Ovary (tissue), 3 donors: ENCODE measurements at regions not wholly inside any gene's neighbourhood (a gene's known extent, or its start where the extent isn't known, plus 50 kb on each side); places are given as distances from the start of the nearest gene placed in this dataset.

Experiments used
- POLR2A ChIP-seq: fragments of 450-650 bp; IDR thresholded peaks from one replicate; pipeline ENCODE4 v1.6.1; 2017; ENCODE audit warnings: antibody characterized with exemption, mild to moderate bottlenecking, moderate library complexity
- TF ChIP-seq, protein P1 (sequence below), 3 donors: fragments of 450-650 bp in 2 of 3; fragments of 200-600 bp in 1 of 3; IDR thresholded peaks; one replicate each; pipeline versions ENCODE4 v1.5.1 to v1.8.0; 2016 to 2022; ENCODE audit warnings: antibody characterized with exemption in 3 of 3, mild to moderate bottlenecking in 1 of 3
- donor health status: DM: no; HTN: no; CAD: no.

DNA sequence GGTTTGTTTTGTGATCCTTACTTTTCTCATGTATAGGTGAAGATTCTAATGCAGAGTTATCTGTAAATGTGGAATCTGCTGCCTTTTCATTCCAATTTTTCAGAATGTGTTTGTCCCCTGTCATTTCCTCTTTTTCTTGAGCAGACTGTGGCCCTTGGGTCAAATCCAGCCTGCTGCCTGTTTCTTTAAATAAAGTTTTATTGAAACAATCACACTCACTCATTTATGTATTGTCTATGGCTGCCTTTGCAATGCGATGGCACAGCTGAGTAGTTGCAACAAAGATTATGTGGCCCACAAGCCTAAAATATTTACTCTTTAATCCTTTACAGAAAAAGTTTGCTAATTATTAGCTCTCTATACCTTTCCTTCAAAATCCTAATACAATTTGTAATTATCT lies 116.3 kb upstream of the NPHP3 start:
- TF ChIP-seq POLR2A: no peak
- TF ChIP-seq, protein P1, sequence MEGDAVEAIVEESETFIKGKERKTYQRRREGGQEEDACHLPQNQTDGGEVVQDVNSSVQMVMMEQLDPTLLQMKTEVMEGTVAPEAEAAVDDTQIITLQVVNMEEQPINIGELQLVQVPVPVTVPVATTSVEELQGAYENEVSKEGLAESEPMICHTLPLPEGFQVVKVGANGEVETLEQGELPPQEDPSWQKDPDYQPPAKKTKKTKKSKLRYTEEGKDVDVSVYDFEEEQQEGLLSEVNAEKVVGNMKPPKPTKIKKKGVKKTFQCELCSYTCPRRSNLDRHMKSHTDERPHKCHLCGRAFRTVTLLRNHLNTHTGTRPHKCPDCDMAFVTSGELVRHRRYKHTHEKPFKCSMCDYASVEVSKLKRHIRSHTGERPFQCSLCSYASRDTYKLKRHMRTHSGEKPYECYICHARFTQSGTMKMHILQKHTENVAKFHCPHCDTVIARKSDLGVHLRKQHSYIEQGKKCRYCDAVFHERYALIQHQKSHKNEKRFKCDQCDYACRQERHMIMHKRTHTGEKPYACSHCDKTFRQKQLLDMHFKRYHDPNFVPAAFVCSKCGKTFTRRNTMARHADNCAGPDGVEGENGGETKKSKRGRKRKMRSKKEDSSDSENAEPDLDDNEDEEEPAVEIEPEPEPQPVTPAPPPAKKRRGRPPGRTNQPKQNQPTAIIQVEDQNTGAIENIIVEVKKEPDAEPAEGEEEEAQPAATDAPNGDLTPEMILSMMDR (IDR thresholded peaks at IDR 0.05): no peak
